ENCODE measurements at regions not wholly inside any gene's neighbourhood (a gene's known extent, or its start where the extent isn't known, plus 50 kb on each side); places are given as distances from the start of the nearest gene placed in this dataset.

- no peaks in the 10 kb centered on the region for H3K4me1 ChIP-seq (ENCODE audit: control insufficient read depth, extremely low read depth, insufficient read depth, low read length)
- no peak overlapping the region for H3K9ac ChIP-seq (ENCODE audit: insufficient read depth, low read length)
- no peaks in the 10 kb centered on the region for H3K9me3 ChIP-seq (ENCODE audit: control insufficient read depth, insufficient read depth, low read depth, low read length)
- no peak overlapping the region for H3K4me3 ChIP-seq (replicated peaks in 1 of 4; ENCODE audit: control extremely low read depth in 1 of 4, insufficient read depth in 1 of 4, low read depth in 3 of 4, low read length in 4 of 4)
- no peak overlapping the region for H2AFZ ChIP-seq (ENCODE audit: low read length)
- H3K79me2 ChIP-seq (ENCODE audit: control insufficient read depth, insufficient read depth, low read length) = no peaks in the 10 kb centered on the region
- H3K27ac ChIP-seq (ENCODE audit: insufficient read depth, low read length) = no peak overlapping the region
- no peaks in the 10 kb centered on the region for H3K27me3 ChIP-seq (ENCODE audit: control insufficient read depth, insufficient read depth, low read length)
- TF ChIP-seq EZH2 (IDR thresholded peaks at IDR 0.05; ENCODE audit: low read length, missing control alignments) = no peak
- no peaks in the 10 kb centered on the region for H3K36me3 ChIP-seq (ENCODE audit: control insufficient read depth, insufficient read depth, low read length)
- DNase-seq (ENCODE audit: low read depth in 2 of 2) = peak in 1 of 2 donors; percentile 14
- no peak overlapping the region for H3K4me2 ChIP-seq (ENCODE audit: extremely low read depth, insufficient read depth, low read length)
- no peaks in the 10 kb centered on the region for H4K20me1 ChIP-seq (ENCODE audit: control insufficient read depth, extremely low read depth, insufficient read depth, low read length)
Measured at GRCh38 chr13:105047676-105048295, 1487.7 kb downstream of the EFNB2 start.

GRCh38 chr13:105037110-105037509 lies 1498.4 kb downstream of the EFNB2 start:
- no peak overlapping the region for H3K4me3 ChIP-seq (replicated peaks in 1 of 4; ENCODE audit: control extremely low read depth in 1 of 4, insufficient read depth in 1 of 4, low read depth in 3 of 4, low read length in 4 of 4)
- H4K20me1 ChIP-seq (ENCODE audit: control insufficient read depth, extremely low read depth, insufficient read depth, low read length) = no peaks in the 10 kb centered on the region
- no peak overlapping the region for H3K9ac ChIP-seq (ENCODE audit: insufficient read depth, low read length)
- H3K4me2 ChIP-seq (ENCODE audit: extremely low read depth, insufficient read depth, low read length) = no peak overlapping the region
- no peak overlapping the region for H2AFZ ChIP-seq (ENCODE audit: low read length)
- H3K9me3 ChIP-seq (ENCODE audit: control insufficient read depth, insufficient read depth, low read depth, low read length) = no peaks in the 10 kb centered on the region
- TF ChIP-seq EZH2 (IDR thresholded peaks at IDR 0.05; ENCODE audit: low read length, missing control alignments) = no peak
- no peak for TF ChIP-seq CTCF (conservative IDR thresholded peaks at IDR 0.05 in 1 of 2, IDR thresholded peaks at IDR 0.05 in 1 of 2; ENCODE audit: low read depth in 1 of 2, low read length in 2 of 2)
- no peaks in the 10 kb centered on the region for H3K36me3 ChIP-seq (ENCODE audit: control insufficient read depth, insufficient read depth, low read length)
- peak in 1 of 2 donors; percentile 50 for DNase-seq (ENCODE audit: low read depth in 2 of 2)
- no peaks in the 10 kb centered on the region for H3K27me3 ChIP-seq (ENCODE audit: control insufficient read depth, insufficient read depth, low read length)
- H3K4me1 ChIP-seq (ENCODE audit: control insufficient read depth, extremely low read depth, insufficient read depth, low read length) = no peaks in the 10 kb centered on the region
- H3K27ac ChIP-seq (ENCODE audit: insufficient read depth, low read length) = no peak overlapping the region
- H3K79me2 ChIP-seq (ENCODE audit: control insufficient read depth, insufficient read depth, low read length) = no peaks in the 10 kb centered on the region

GRCh38 chr13:105035092-105035491 lies 1500.4 kb downstream of the EFNB2 start:
- H3K4me1 ChIP-seq (ENCODE audit: control insufficient read depth, extremely low read depth, insufficient read depth, low read length) = no peaks in the 10 kb centered on the region
- no peak overlapping the region for H2AFZ ChIP-seq (ENCODE audit: low read length)
- DNase-seq (ENCODE audit: low read depth in 2 of 2) = no peak
- no peak overlapping the region for H3K9ac ChIP-seq (ENCODE audit: insufficient read depth, low read length)
- no peaks in the 10 kb centered on the region for H4K20me1 ChIP-seq (ENCODE audit: control insufficient read depth, extremely low read depth, insufficient read depth, low read length)
- H3K9me3 ChIP-seq (ENCODE audit: control insufficient read depth, insufficient read depth, low read depth, low read length) = no peaks in the 10 kb centered on the region
- H3K27ac ChIP-seq (ENCODE audit: insufficient read depth, low read length) = no peak overlapping the region
- H3K4me3 ChIP-seq (replicated peaks in 1 of 4; ENCODE audit: control extremely low read depth in 1 of 4, insufficient read depth in 1 of 4, low read depth in 3 of 4, low read length in 4 of 4) = no peak overlapping the region
- TF ChIP-seq CTCF (conservative IDR thresholded peaks at IDR 0.05 in 1 of 2, IDR thresholded peaks at IDR 0.05 in 1 of 2; ENCODE audit: low read depth in 1 of 2, low read length in 2 of 2) (no peak), EZH2 (IDR thresholded peaks at IDR 0.05; ENCODE audit: low read length, missing control alignments) (no peak)
- no peaks in the 10 kb centered on the region for H3K27me3 ChIP-seq (ENCODE audit: control insufficient read depth, insufficient read depth, low read length)
- H3K4me2 ChIP-seq (ENCODE audit: extremely low read depth, insufficient read depth, low read length) = no peak overlapping the region
- H3K79me2 ChIP-seq (ENCODE audit: control insufficient read depth, insufficient read depth, low read length) = no peaks in the 10 kb centered on the region
- no peaks in the 10 kb centered on the region for H3K36me3 ChIP-seq (ENCODE audit: control insufficient read depth, insufficient read depth, low read length)
